Natural killer cell (primary cell): ENCODE measurements at regions not wholly inside any gene's neighbourhood (a gene's known extent, or its start where the extent isn't known, plus 50 kb on each side); places are given as distances from the start of the nearest gene placed in this dataset.
"Not testable (repeated sequence)": the region's sequence is repeated elsewhere in the genome, so short reads cannot be mapped to it uniquely, and the experiment has no call there.

ENCODE experiments used
- ATAC-seq, 3 donors: fragments of 150-1000 bp in 2 of 3; fragments of 200-7000 bp in 1 of 3; cut with Tn5 transposase; 1 replicate in 1 of 3; 2 replicates in 2 of 3; pipeline ENCODE4 v1.10.0; 2021; ENCODE audit warnings: mild to moderate bottlenecking in 2 of 3, moderate library complexity in 2 of 3
- DNase-seq, 2 donors: peaks; one replicate each; pipeline versions ENCODE4 v3.0.0 to v3.0.0-alpha.2; 2013 to 2021; ENCODE audit warnings: mixed read lengths in 1 of 2
- H3K27ac ChIP-seq: one replicate; pipeline ENCODE4 v1.5.1; 2013; ENCODE audit warnings: mild to moderate bottlenecking, low read length
- H3K27me3 ChIP-seq: one replicate; pipeline ENCODE4 v1.6.1; 2013; ENCODE audit warnings: low read length; ENCODE audit not compliant: control insufficient read depth, insufficient read depth
- H3K36me3 ChIP-seq: one replicate; pipeline ENCODE4 v1.6.1; 2013; ENCODE audit warnings: low read length; ENCODE audit not compliant: control insufficient read depth, insufficient read depth
- H3K4me1 ChIP-seq: one replicate; pipeline ENCODE4 v1.6.1; 2013; ENCODE audit warnings: low read length; ENCODE audit not compliant: control insufficient read depth, insufficient read depth
- H3K4me3 ChIP-seq: one replicate; pipeline ENCODE4 v1.5.1; 2013; ENCODE audit warnings: low read length
- H3K9me3 ChIP-seq: one replicate; pipeline ENCODE4 v1.6.1; 2013; ENCODE audit warnings: low read length; ENCODE audit not compliant: control insufficient read depth, insufficient read depth
- H3K27ac Mint-ChIP-seq, 2 donors: one replicate each; pipeline ENCODE4 v1.8.0; 2022; ENCODE audit warnings: mild to moderate bottlenecking in 2 of 2, mixed read lengths in 2 of 2, moderate library complexity in 1 of 2
- H3K27me3 Mint-ChIP-seq, 2 donors: one replicate each; pipeline ENCODE4 v1.8.0; 2022; ENCODE audit warnings: low read depth in 2 of 2, mixed read lengths in 2 of 2
- H3K36me3 Mint-ChIP-seq: one replicate; pipeline ENCODE4 v1.8.0; 2022; ENCODE audit warnings: mixed read lengths
- H3K4me1 Mint-ChIP-seq, 2 donors: one replicate each; pipeline ENCODE4 v1.8.0; 2022; ENCODE audit warnings: mixed read lengths in 2 of 2
- H3K4me3 Mint-ChIP-seq: one replicate; pipeline ENCODE4 v1.8.0; 2022; ENCODE audit warnings: mild to moderate bottlenecking, moderate library complexity, mixed read lengths
- H3K9me3 Mint-ChIP-seq, 2 donors: one replicate each; pipeline ENCODE4 v1.8.0; 2022; ENCODE audit warnings: mixed read lengths in 2 of 2
- CTCF ChIP-seq: fragments of 200-600 bp; IDR thresholded peaks from one replicate; pipeline ENCODE4 v1.8.0; 2022; ENCODE audit warnings: antibody characterized with exemption
- WGBS: methylation state at CpG from one replicate; pipeline ENCODE4 v1.1.7; 2013; ENCODE audit warnings: missing lambda C conversion rate; ENCODE audit not compliant: insufficient coverage; 5-methylcytosine and 5-hydroxymethylcytosine counted together
- intact Hi-C: fragments of 100-400 bp; cut with micrococcal nuclease; formaldehyde crosslinking; loops from one replicate; pipeline ENCODE4 v1.14.2; 2022

GRCh38 chr13:33561627-33562026 lies 256.3 kb upstream of the RFC3 start:
- no peaks in the 10 kb centered on the region for H3K4me1 ChIP-seq
- TF ChIP-seq CTCF: no peak
- no peak overlapping the region for H3K27ac ChIP-seq
- intact Hi-C loops: no loop called here
- 100% methylated on average over 1 of the region's 2 CpGs for WGBS
- H3K4me3 ChIP-seq: no peak overlapping the region
- no peaks in the 10 kb centered on the region for H3K36me3 Mint-ChIP-seq
- peaks cover 3% of the 10 kb centered on the region for H3K27me3 ChIP-seq
- no peaks in the 10 kb centered on the region for H3K4me1 Mint-ChIP-seq
- DNase-seq (no peak), ATAC-seq (no peak)
- no peak overlapping the region for H3K4me3 Mint-ChIP-seq
- no peaks in the 10 kb centered on the region for H3K36me3 ChIP-seq
- H3K9me3 Mint-ChIP-seq: no peaks in the 10 kb centered on the region
- no peaks in the 10 kb centered on the region for H3K9me3 ChIP-seq
- H3K27ac Mint-ChIP-seq: no peak overlapping the region
- peaks cover 8 to 26% of the 10 kb centered on the region in 2 donors for H3K27me3 Mint-ChIP-seq

DNA sequence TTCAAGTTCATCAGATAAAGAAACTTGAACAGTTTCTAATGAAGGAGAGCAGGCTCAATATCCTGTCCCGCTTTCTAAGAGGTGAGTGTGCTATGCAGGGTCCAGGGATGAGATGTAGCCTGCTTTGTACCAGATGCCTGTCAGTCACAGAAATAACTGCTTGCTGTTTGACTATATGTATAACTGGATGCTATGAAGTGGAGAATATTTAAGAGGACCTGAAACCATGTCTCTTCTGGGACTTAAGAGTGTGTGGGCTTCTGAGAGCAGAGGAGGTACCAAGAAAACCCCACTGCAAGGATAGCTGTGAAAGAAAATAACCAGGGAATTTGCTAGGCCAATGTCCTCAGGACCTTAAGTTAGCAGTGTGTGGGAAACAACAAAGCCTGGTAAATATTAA lies 246.3 kb upstream of the RFC3 start:
- no peaks in the 10 kb centered on the region for H3K36me3 ChIP-seq
- 97% methylated on average over 1 of the region's 1 CpG for WGBS
- ATAC-seq: no peak

GRCh38 chr13:33572322-33572721 lies 245.6 kb upstream of the RFC3 start:
- H3K4me1 Mint-ChIP-seq, H3K4me3 ChIP-seq, H3K4me1 ChIP-seq, H3K27me3 ChIP-seq, H3K27ac Mint-ChIP-seq, H3K36me3 ChIP-seq, H3K36me3 Mint-ChIP-seq, H3K4me3 Mint-ChIP-seq, intact Hi-C loops, H3K9me3 Mint-ChIP-seq, DNase-seq, H3K9me3 ChIP-seq, H3K27ac ChIP-seq, ATAC-seq: not testable (repeated sequence)
- peaks cover 7 to 12% of the 10 kb centered on the region in 2 donors for H3K27me3 Mint-ChIP-seq
- 56% methylated on average over 2 of the region's 2 CpGs for WGBS

More for the DNA sequence above, 246.3 kb upstream of the RFC3 start:
- no peaks in the 10 kb centered on the region for H3K27me3 ChIP-seq
- DNase-seq: no peak
- no peaks in the 10 kb centered on the region for H3K9me3 ChIP-seq
- no peaks in the 10 kb centered on the region for H3K36me3 Mint-ChIP-seq
- H3K4me1 Mint-ChIP-seq: no peaks in the 10 kb centered on the region
- H3K4me3 Mint-ChIP-seq: no peak overlapping the region
- H3K4me3 ChIP-seq: no peak overlapping the region
- H3K9me3 Mint-ChIP-seq: no peaks in the 10 kb centered on the region
- no peak overlapping the region for H3K27ac ChIP-seq
- TF ChIP-seq CTCF: no peak
- intact Hi-C loops: no loop called here
- no peak overlapping the region for H3K27ac Mint-ChIP-seq
- no peaks in the 10 kb centered on the region for H3K4me1 ChIP-seq
- peaks cover 7 to 13% of the 10 kb centered on the region in 2 donors for H3K27me3 Mint-ChIP-seq

DNA sequence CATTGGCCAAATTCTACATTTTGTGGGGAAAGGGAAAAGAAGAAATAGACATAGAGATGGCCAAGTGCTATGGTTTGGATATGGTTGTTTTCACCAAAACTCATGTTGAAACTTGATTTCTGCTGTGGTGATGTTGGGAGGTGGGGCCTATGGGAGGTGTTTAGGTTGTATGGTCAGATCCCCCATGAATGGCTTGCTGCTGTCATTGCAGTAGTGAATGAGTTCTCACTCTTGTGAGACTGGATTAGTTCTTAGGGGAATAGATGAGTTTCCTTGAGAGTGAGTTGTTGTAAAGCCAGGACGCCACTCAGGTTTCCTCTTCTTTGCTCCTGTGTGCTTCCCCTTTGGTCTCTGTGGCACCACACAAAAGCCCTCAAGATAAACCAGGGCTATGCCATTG lies 242.6 kb upstream of the RFC3 start:
- no peaks in the 10 kb centered on the region for H3K36me3 Mint-ChIP-seq
- no peak for TF ChIP-seq CTCF
- Histone ChIP-seq H3K27me3 (peaks cover 2% of the 10 kb centered on the region), H3K9me3 (no peaks in the 10 kb centered on the region), H3K27ac (no peak overlapping the region), H3K4me3 (no peak overlapping the region), H3K4me1 (no peaks in the 10 kb centered on the region), H3K36me3 (no peaks in the 10 kb centered on the region)
- ATAC-seq (no peak), DNase-seq (no peak)
- H3K4me1 Mint-ChIP-seq: no peaks in the 10 kb centered on the region
- no peaks in the 10 kb centered on the region for H3K9me3 Mint-ChIP-seq
- 71% methylated on average over 1 of the region's 1 CpG for WGBS
- H3K4me3 Mint-ChIP-seq: no peak overlapping the region
- peaks cover 22 to 29% of the 10 kb centered on the region in 2 donors for H3K27me3 Mint-ChIP-seq
- H3K27ac Mint-ChIP-seq: no peak overlapping the region
- intact Hi-C loops: no loop called here
